Fibroblast of mammary gland (primary cell): ENCODE measurements at regions not wholly inside any gene's neighbourhood (a gene's known extent, or its start where the extent isn't known, plus 50 kb on each side); places are given as distances from the start of the nearest gene placed in this dataset.
"Not testable (repeated sequence)": the region's sequence is repeated elsewhere in the genome, so short reads cannot be mapped to it uniquely, and the experiment has no call there.

Source experiments
- DNase-seq: peaks from one replicate; pipeline ENCODE4 v3.0.0-alpha.2; 2010; ENCODE audit warnings: low read depth
- H3K4me3 ChIP-seq: 2 replicates; pipeline ENCODE4 v1.5.1; 2011; ENCODE audit warnings: low read depth, mild to moderate bottlenecking, low read length, moderate library complexity; ENCODE audit not compliant: control insufficient read depth
- TF ChIP-seq, protein P1 (sequence below): conservative IDR thresholded peaks from 2 replicates; pipeline ENCODE4 v1.5.1; 2011; ENCODE audit warnings: low read depth, low read length, inconsistent platforms; ENCODE audit not compliant: control insufficient read depth, insufficient read depth

DNA sequence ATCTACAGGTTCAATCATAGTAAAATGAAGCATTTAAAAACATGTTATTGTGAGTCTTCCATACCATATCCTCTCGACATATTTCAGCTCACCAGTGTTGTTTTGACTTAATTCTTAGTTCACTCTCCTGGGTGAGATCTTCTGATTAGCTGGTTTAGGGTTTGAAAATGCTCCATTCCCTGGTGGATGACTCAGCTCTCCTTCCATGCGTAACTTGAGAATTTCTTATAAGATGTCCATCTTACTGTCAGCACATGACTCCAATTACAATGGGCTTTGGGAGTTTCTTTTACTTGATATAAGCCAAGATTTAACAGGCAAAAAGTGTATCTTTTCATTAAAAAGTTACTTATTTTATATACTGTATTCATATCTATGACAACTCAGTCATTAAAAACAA lies 476.5 kb downstream of the BRINP3 start:
- DNase-seq = no peak
- TF ChIP-seq, protein P1, sequence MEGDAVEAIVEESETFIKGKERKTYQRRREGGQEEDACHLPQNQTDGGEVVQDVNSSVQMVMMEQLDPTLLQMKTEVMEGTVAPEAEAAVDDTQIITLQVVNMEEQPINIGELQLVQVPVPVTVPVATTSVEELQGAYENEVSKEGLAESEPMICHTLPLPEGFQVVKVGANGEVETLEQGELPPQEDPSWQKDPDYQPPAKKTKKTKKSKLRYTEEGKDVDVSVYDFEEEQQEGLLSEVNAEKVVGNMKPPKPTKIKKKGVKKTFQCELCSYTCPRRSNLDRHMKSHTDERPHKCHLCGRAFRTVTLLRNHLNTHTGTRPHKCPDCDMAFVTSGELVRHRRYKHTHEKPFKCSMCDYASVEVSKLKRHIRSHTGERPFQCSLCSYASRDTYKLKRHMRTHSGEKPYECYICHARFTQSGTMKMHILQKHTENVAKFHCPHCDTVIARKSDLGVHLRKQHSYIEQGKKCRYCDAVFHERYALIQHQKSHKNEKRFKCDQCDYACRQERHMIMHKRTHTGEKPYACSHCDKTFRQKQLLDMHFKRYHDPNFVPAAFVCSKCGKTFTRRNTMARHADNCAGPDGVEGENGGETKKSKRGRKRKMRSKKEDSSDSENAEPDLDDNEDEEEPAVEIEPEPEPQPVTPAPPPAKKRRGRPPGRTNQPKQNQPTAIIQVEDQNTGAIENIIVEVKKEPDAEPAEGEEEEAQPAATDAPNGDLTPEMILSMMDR = no peak
- H3K4me3 ChIP-seq = no peak overlapping the region

DNA sequence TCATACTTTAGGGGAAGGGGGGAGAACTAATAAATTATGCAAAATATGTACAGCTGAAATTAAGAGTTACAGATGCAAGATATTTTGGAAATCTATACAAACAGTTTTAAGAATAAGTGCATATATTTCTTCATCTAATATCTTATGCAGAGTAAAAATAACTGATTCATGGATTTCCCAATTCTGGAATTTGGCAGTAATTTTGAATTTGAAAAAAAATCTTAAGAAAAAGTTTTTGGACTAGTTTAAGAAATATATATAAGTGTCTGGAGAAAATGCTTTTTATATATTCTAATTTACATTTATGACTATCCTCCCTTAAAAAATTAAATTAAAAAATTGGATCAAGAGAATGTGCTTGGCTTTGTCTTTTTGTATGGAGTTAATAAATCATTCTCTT lies 474.3 kb downstream of the BRINP3 start:
- H3K4me3 ChIP-seq = no peak overlapping the region
- TF ChIP-seq, protein P1 = no peak
- DNase-seq = no peak

DNA sequence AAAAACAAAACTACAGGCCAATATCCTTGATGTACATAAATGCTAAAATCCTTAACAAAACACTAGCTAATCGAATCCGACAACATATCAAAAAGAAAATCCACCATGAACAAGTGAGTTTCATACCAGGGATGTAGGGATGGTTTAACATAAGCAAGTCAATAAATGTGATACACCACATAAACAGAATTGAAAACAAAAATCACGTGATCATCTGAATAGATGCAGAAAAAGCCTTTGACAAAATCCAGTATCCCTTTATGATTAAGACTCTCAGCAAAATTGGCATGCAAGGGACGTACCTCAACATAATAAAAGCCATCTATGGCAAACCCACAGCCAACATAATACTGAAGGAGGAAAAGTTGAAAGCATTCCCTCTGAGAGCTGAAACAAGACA lies 466.1 kb downstream of the BRINP3 start:
- TF ChIP-seq, protein P1 = no peak
- H3K4me3 ChIP-seq = no peak overlapping the region
- no peak for DNase-seq

DNA sequence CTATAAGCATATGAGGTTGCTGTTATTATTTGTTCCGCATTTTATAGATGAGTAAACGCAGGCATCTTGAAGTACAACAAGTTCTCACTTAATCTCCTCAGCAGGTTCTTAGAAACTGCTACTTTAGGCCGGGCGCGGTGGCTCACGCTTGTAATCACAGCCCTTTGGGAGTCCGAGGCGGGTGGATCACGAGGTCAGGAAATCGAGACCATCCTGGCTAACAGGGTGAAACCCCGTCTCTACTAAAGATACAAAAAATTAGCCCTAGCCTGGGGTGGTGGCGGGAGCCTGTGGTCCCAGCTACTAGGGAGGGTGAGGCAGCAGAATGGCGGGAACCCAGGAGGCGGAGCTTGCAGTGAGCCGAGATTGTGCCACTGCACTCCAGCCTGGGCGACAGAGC lies 458.5 kb downstream of the BRINP3 start:
- DNase-seq, H3K4me3 ChIP-seq: not testable (repeated sequence)

DNA sequence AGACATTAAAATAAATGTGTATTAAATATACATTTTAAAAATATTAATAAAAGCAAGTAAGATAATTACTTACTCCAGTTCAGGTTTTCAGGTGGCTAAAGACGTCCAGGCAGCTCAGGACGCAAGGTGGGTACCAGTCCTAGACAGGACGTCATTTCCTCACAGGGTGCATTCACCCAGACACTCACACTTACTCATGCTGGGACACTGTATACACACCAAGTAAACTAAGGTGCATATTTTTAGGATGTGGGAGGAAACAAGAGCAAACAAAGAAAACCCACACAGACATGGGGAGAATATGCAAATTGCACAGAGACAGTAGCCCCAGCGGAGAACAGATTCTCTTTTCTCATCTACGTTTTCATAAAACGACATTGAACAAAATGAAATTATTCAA lies 457.9 kb downstream of the BRINP3 start:
- DNase-seq = no peak
- no peak overlapping the region for H3K4me3 ChIP-seq
- TF ChIP-seq, protein P1 = no peak

DNA sequence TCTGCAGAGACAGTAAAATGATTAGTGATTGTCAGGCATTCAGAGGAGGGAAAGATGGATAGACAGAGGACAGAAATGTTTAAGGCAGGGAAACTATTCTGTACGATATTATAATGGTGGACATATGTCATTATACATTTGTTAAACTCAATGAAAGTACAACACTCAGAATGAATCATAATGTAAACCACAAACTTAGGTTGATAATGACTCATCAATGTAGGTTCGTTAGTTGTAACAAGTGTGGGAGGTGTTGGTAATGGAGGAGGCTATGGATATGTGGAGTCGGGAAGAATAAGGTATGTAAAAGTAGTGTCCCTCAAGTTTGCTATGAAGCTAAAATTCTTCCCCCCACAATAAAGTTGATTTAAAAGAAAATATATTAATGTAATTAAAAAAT lies 455.0 kb downstream of the BRINP3 start:
- DNase-seq = peak; percentile 1
- no peak overlapping the region for H3K4me3 ChIP-seq
- TF ChIP-seq, protein P1 = no peak

DNA sequence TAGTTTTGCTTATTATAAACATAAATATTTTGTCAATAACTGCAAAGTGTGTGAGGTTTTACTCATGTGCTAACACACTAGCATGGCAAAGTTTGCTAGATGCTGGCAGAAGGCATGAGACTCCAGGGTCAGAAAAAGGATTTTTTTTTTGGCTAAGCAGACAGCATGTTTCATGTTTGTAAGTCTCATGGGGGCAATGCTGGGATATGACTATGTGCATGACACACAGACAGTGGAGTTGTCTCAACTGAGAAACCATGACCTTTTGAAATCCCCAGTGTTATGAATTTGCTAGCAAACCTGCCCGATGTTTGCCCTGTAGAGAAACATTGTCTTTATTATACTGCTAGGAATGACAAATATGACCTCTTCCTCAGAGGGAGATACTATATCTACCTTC lies 448.2 kb downstream of the BRINP3 start:
- DNase-seq = no peak
- no peak overlapping the region for H3K4me3 ChIP-seq
- TF ChIP-seq, protein P1 = no peak
